A549 (cell line): ENCODE measurements at regions not wholly inside any gene's neighbourhood (a gene's known extent, or its start where the extent isn't known, plus 50 kb on each side); places are given as distances from the start of the nearest gene placed in this dataset.

Source experiments
- CHD2 ChIP-seq: fragments of 150-350 bp; IDR thresholded peaks from 2 replicates; pipeline ENCODE4 v1.6.1; 2014; ENCODE audit warnings: low read length; ENCODE audit not compliant: partially characterized antibody
- EP300 ChIP-seq, 2 experiments: fragments of >200 bp; sonication (Bioruptor Twin); formaldehyde crosslinking; IDR thresholded peaks; 2 replicates in 1 of 2; 3 replicates in 1 of 2; pipeline ENCODE4 v1.6.1; 2016 to 2017
- PHF8 ChIP-seq: fragments of 200-600 bp; sonication (generic); IDR thresholded peaks from 2 replicates; pipeline ENCODE4 v1.6.1; 2016; ENCODE audit warnings: low read depth, mild to moderate bottlenecking, antibody characterized with exemption, moderate library complexity, borderline replicate concordance
- POLR2A ChIP-seq: IDR thresholded peaks from 2 replicates; pipeline ENCODE4 v1.6.1; 2012; ENCODE audit warnings: mild to moderate bottlenecking, low read length
- TF ChIP-seq, protein P1 (sequence below): fragments of >200 bp; sonication (Bioruptor Twin); formaldehyde crosslinking; IDR thresholded peaks from 3 replicates; pipeline ENCODE4 v1.5.1; 2016
- TF ChIP-seq, protein P2 (sequence below): fragments of 200-600 bp; sonication (generic); IDR thresholded peaks from 2 replicates; pipeline ENCODE4 v1.6.1; 2016; ENCODE audit warnings: antibody characterized with exemption, mild to moderate bottlenecking, moderate library complexity

DNA sequence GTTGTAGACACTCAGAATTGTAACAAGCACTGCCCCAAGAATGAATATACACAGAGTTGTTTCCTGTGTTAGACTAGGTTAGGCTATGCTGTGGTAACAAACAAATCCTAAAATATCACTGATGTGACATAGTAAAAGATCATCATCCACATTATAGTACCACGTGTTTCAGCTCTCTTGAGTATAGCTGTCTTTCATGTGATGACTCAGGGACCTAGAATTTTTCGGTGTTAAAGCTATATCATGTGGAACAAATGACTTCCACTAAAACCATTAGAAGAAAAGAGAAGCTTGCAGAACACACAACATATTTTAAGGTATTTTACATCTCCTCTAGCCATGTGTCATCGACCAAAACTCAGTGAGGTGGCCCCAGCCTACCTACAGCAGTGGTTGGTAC lies 307.9 kb upstream of the RBMS3 start:
- TF ChIP-seq POLR2A = no peak
- TF ChIP-seq, protein P1, sequence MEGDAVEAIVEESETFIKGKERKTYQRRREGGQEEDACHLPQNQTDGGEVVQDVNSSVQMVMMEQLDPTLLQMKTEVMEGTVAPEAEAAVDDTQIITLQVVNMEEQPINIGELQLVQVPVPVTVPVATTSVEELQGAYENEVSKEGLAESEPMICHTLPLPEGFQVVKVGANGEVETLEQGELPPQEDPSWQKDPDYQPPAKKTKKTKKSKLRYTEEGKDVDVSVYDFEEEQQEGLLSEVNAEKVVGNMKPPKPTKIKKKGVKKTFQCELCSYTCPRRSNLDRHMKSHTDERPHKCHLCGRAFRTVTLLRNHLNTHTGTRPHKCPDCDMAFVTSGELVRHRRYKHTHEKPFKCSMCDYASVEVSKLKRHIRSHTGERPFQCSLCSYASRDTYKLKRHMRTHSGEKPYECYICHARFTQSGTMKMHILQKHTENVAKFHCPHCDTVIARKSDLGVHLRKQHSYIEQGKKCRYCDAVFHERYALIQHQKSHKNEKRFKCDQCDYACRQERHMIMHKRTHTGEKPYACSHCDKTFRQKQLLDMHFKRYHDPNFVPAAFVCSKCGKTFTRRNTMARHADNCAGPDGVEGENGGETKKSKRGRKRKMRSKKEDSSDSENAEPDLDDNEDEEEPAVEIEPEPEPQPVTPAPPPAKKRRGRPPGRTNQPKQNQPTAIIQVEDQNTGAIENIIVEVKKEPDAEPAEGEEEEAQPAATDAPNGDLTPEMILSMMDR = no peak
- TF ChIP-seq, protein P2, sequence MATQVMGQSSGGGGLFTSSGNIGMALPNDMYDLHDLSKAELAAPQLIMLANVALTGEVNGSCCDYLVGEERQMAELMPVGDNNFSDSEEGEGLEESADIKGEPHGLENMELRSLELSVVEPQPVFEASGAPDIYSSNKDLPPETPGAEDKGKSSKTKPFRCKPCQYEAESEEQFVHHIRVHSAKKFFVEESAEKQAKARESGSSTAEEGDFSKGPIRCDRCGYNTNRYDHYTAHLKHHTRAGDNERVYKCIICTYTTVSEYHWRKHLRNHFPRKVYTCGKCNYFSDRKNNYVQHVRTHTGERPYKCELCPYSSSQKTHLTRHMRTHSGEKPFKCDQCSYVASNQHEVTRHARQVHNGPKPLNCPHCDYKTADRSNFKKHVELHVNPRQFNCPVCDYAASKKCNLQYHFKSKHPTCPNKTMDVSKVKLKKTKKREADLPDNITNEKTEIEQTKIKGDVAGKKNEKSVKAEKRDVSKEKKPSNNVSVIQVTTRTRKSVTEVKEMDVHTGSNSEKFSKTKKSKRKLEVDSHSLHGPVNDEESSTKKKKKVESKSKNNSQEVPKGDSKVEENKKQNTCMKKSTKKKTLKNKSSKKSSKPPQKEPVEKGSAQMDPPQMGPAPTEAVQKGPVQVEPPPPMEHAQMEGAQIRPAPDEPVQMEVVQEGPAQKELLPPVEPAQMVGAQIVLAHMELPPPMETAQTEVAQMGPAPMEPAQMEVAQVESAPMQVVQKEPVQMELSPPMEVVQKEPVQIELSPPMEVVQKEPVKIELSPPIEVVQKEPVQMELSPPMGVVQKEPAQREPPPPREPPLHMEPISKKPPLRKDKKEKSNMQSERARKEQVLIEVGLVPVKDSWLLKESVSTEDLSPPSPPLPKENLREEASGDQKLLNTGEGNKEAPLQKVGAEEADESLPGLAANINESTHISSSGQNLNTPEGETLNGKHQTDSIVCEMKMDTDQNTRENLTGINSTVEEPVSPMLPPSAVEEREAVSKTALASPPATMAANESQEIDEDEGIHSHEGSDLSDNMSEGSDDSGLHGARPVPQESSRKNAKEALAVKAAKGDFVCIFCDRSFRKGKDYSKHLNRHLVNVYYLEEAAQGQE = no peak
- TF ChIP-seq PHF8 = no peak
- TF ChIP-seq CHD2 = no peak
- TF ChIP-seq EP300 (IDR thresholded peaks at IDR 0.05) = no peak
